Transverse colon (tissue), 4 donors: ENCODE measurements at regions not wholly inside any gene's neighbourhood (a gene's known extent, or its start where the extent isn't known, plus 50 kb on each side); places are given as distances from the start of the nearest gene placed in this dataset.

ENCODE experiments used
- POLR2A ChIP-seq: fragments of 450-650 bp; IDR thresholded peaks from one replicate; pipeline ENCODE4 v1.6.1; 2016; ENCODE audit warnings: antibody characterized with exemption, mild to moderate bottlenecking, moderate library complexity
- POLR2AphosphoS5 ChIP-seq, 3 donors: sonication (generic); formaldehyde crosslinking; IDR thresholded peaks; one replicate each; pipeline ENCODE4 v1.6.1; 2016; ENCODE audit warnings: antibody characterized with exemption in 3 of 3
- TF ChIP-seq, protein P1 (sequence below), 5 experiments: fragments of 200-600 bp in 3 of 5; fragments of 450-650 bp in 2 of 5; sonication (generic) in 3 of 5; IDR thresholded peaks; 1 replicate in 2 of 5; 2 replicates in 3 of 5; pipeline ENCODE4 v1.5.1; 2016 to 2017; ENCODE audit warnings: antibody characterized with exemption in 5 of 5, inconsistent platforms in 3 of 5, mild to moderate bottlenecking in 2 of 5, moderate library complexity in 1 of 5

DNA sequence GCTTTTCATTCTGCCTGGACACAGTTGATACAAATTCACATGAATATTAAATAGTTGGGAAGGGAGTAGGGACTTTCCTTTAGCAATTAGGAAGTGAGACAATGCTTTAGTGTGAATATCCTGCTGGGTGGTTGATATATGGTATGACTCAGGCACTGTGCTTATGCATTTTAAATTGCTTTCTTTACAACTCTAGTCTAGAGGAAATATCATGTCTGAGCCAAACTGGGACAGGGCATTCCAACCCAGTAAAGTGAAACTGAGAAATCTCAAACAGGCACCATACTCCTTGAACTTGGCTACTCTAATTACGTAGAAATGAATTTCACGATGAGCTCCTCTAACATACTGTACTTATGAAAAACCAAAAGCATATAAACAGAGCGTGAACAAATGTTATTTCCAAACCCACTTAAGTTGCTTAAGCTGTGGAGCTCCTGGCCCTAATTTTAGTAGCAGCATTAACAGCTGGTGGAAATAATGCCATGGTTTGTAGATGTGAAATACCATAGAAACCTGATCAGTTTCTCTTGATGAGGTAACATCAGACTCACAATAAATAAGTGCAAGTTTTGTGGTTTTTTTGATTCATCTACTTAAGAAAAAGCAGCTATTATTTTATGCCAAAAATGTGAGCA, 242.9 kb upstream of the GK2 start:
- TF ChIP-seq, protein P1, sequence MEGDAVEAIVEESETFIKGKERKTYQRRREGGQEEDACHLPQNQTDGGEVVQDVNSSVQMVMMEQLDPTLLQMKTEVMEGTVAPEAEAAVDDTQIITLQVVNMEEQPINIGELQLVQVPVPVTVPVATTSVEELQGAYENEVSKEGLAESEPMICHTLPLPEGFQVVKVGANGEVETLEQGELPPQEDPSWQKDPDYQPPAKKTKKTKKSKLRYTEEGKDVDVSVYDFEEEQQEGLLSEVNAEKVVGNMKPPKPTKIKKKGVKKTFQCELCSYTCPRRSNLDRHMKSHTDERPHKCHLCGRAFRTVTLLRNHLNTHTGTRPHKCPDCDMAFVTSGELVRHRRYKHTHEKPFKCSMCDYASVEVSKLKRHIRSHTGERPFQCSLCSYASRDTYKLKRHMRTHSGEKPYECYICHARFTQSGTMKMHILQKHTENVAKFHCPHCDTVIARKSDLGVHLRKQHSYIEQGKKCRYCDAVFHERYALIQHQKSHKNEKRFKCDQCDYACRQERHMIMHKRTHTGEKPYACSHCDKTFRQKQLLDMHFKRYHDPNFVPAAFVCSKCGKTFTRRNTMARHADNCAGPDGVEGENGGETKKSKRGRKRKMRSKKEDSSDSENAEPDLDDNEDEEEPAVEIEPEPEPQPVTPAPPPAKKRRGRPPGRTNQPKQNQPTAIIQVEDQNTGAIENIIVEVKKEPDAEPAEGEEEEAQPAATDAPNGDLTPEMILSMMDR (IDR thresholded peaks at IDR 0.05), result no peak
- no peak for TF ChIP-seq POLR2A
- peak in 1 of 3 donors; percentile 44 for TF ChIP-seq POLR2AphosphoS5 (IDR thresholded peaks at IDR 0.05)
